Epithelial cell of proximal tubule (primary cell): ENCODE measurements at regions not wholly inside any gene's neighbourhood (a gene's known extent, or its start where the extent isn't known, plus 50 kb on each side); places are given as distances from the start of the nearest gene placed in this dataset.

Experiments
- DNase-seq: peaks from one replicate; pipeline ENCODE4 v3.0.0-alpha.2; 2011; ENCODE audit warnings: low read depth
- H3K4me3 ChIP-seq: 2 replicates; pipeline ENCODE4 v1.5.1; 2011; ENCODE audit warnings: low read depth, mild to moderate bottlenecking, low read length
- CTCF ChIP-seq: conservative IDR thresholded peaks from 2 replicates; pipeline ENCODE4 v1.5.1; 2012; ENCODE audit warnings: low read depth, mild to moderate bottlenecking, low read length

- no peak for DNase-seq
- no peak for TF ChIP-seq CTCF
- no peak overlapping the region for H3K4me3 ChIP-seq
Measured at GRCh38 chr2:2591542-2591940, 260.5 kb upstream of the MYT1L start.

- no peak overlapping the region for H3K4me3 ChIP-seq
- no peak for TF ChIP-seq CTCF
- DNase-seq: no peak
Measured at GRCh38 chr2:2590841-2591541, 259.9 kb upstream of the MYT1L start.

- TF ChIP-seq CTCF: no peak
- no peak for DNase-seq
- H3K4me3 ChIP-seq: no peak overlapping the region
Measured at GRCh38 chr2:2590141-2590540, 259.1 kb upstream of the MYT1L start.

- no peak overlapping the region for H3K4me3 ChIP-seq
- no peak for TF ChIP-seq CTCF
Measured at GRCh38 chr2:2588777-2589176, 257.7 kb upstream of the MYT1L start.

GRCh38 chr2:2587354-2587753, 256.3 kb upstream of the MYT1L start:
- no peak for DNase-seq
- TF ChIP-seq CTCF: no peak
- no peak overlapping the region for H3K4me3 ChIP-seq

More at GRCh38 chr2:2588777-2589176, 257.7 kb upstream of the MYT1L start:
- no peak for DNase-seq

GRCh38 chr2:2586931-2587330, 255.9 kb upstream of the MYT1L start:
- no peak overlapping the region for H3K4me3 ChIP-seq
- no peak for TF ChIP-seq CTCF
- DNase-seq: no peak
